HEK293 (cell line): ENCODE measurements at regions not wholly inside any gene's neighbourhood (a gene's known extent, or its start where the extent isn't known, plus 50 kb on each side); places are given as distances from the start of the nearest gene placed in this dataset.

Experiments used
- CTCF ChIA-PET: fragments of 350-600 bp; formaldehyde crosslinking; extraction: SDS; loops from one replicate; lab custom pipeline; 2021; ENCODE audit warnings: antibody characterized with exemption; lab: Yijun Ruan, JAX
- POLR2A ChIA-PET: fragments of 300-600 bp; formaldehyde crosslinking; extraction: SDS; loops from one replicate; lab custom pipeline; 2020; ENCODE audit warnings: antibody characterized with exemption, inconsistent platforms; lab: Yijun Ruan, JAX
- H3K27ac ChIP-seq: fragments of 200-500 bp; sonication (Bioruptor generic); 2 replicates; pipeline ENCODE4 v1.5.1; 2014; ENCODE audit warnings: low read depth, low read length, control low read depth, inconsistent platforms; ENCODE audit errors: extremely low read depth
- H3K36me3 ChIP-seq, 2 experiments: fragments of 200-500 bp in 1 of 2; sonication (Bioruptor generic) in 1 of 2; 1 replicate in 1 of 2; 2 replicates in 1 of 2; pipeline ENCODE4 v1.5.1; 2014 to 2017; ENCODE audit warnings: inconsistent platforms in 2 of 2, low read length in 2 of 2; ENCODE audit not compliant: control insufficient read depth in 2 of 2, insufficient read depth in 1 of 2
- H3K4me1 ChIP-seq: fragments of 200-500 bp; sonication (Bioruptor generic); 2 replicates; pipeline ENCODE4 v1.5.1; 2014; ENCODE audit warnings: mild to moderate bottlenecking, low read length, inconsistent platforms; ENCODE audit not compliant: control insufficient read depth, insufficient read depth
- H3K4me3 ChIP-seq: 2 replicates; pipeline ENCODE4 v1.5.1; 2011; ENCODE audit warnings: low read depth, mild to moderate bottlenecking, control low read depth, low read length, moderate library complexity
- H3K9me3 ChIP-seq: fragments of 200-500 bp; sonication (Bioruptor generic); 2 replicates; pipeline ENCODE4 v1.5.1; 2014; ENCODE audit warnings: low read depth, low read length, inconsistent platforms; ENCODE audit not compliant: control insufficient read depth, insufficient read depth
- IKZF3 ChIP-seq: fragments of 450-650 bp; IDR thresholded peaks from 2 replicates; pipeline ENCODE4 v1.5.0; 2018; ENCODE audit warnings: missing biosample characterization, mild to moderate bottlenecking, missing genetic modification characterization, moderate library complexity
- PRDM1 ChIP-seq: fragments of 450-650 bp; formaldehyde crosslinking; IDR thresholded peaks from 2 replicates; pipeline ENCODE4; 2016; ENCODE audit warnings: missing biosample characterization, missing genetic modification characterization
- WT1 ChIP-seq: fragments of 450-650 bp; formaldehyde crosslinking; IDR thresholded peaks from 2 replicates; pipeline ENCODE4 v1.5.1; 2016; ENCODE audit warnings: missing biosample characterization, missing genetic modification characterization
- YY1 ChIP-seq: fragments of 450-650 bp; formaldehyde crosslinking; IDR thresholded peaks from 2 replicates; pipeline ENCODE4 v1.5.1; 2018; ENCODE audit warnings: missing biosample characterization, missing genetic modification characterization
- ZBTB8A ChIP-seq: fragments of 450-650 bp; formaldehyde crosslinking; IDR thresholded peaks from 2 replicates; pipeline ENCODE4 v1.5.1; 2016; ENCODE audit warnings: missing biosample characterization, missing genetic modification characterization
- ZNF10 ChIP-seq: fragments of 450-650 bp; formaldehyde crosslinking; IDR thresholded peaks from 2 replicates; pipeline ENCODE4 v1.5.1; 2017; ENCODE audit warnings: missing biosample characterization, missing genetic modification characterization
- ZNF214 ChIP-seq: fragments of 450-650 bp; formaldehyde crosslinking; IDR thresholded peaks from 2 replicates; pipeline ENCODE4 v1.5.1; 2017; ENCODE audit warnings: missing biosample characterization, mild to moderate bottlenecking, missing genetic modification characterization, borderline replicate concordance
- ZNF266 ChIP-seq: fragments of 450-650 bp; formaldehyde crosslinking; IDR thresholded peaks from 2 replicates; pipeline ENCODE4 v1.5.1; 2016; ENCODE audit warnings: missing biosample characterization, missing genetic modification characterization, low read depth
- ZNF324 ChIP-seq: fragments of 450-650 bp; formaldehyde crosslinking; IDR thresholded peaks from 2 replicates; pipeline ENCODE4 v1.5.1; 2016; ENCODE audit warnings: missing biosample characterization, missing genetic modification characterization
- ZNF394 ChIP-seq: fragments of 450-650 bp; formaldehyde crosslinking; IDR thresholded peaks from 2 replicates; pipeline ENCODE4 v1.5.1; 2016; ENCODE audit warnings: missing biosample characterization, missing genetic modification characterization, mild to moderate bottlenecking, moderate library complexity, borderline replicate concordance
- ZNF48 ChIP-seq: fragments of 450-650 bp; formaldehyde crosslinking; IDR thresholded peaks from 2 replicates; pipeline ENCODE4 v1.5.1; 2016; ENCODE audit warnings: missing biosample characterization, missing genetic modification characterization
- ZNF558 ChIP-seq: fragments of 450-650 bp; formaldehyde crosslinking; IDR thresholded peaks from 2 replicates; pipeline ENCODE4 v1.5.1; 2016; ENCODE audit warnings: missing biosample characterization, missing genetic modification characterization
- ZNF785 ChIP-seq: fragments of 450-650 bp; formaldehyde crosslinking; IDR thresholded peaks from 2 replicates; pipeline ENCODE4 v1.5.1; 2016; ENCODE audit warnings: missing biosample characterization, missing genetic modification characterization
- TF ChIP-seq, protein P1 (sequence below): fragments of 450-650 bp; formaldehyde crosslinking; IDR thresholded peaks from 2 replicates; pipeline ENCODE4 v1.5.1; 2016; ENCODE audit warnings: missing biosample characterization, missing genetic modification characterization
- TF ChIP-seq, protein P2 (sequence below): fragments of 450-650 bp; formaldehyde crosslinking; IDR thresholded peaks from 2 replicates; pipeline ENCODE4 v1.5.1; 2016; ENCODE audit warnings: missing biosample characterization, missing genetic modification characterization
- TF ChIP-seq, protein P3 (sequence below): fragments of 450-650 bp; formaldehyde crosslinking; IDR thresholded peaks from 2 replicates; pipeline ENCODE4 v1.5.1; 2016; ENCODE audit warnings: missing biosample characterization, missing genetic modification characterization
- TF ChIP-seq, protein P4 (sequence below): fragments of 450-650 bp; formaldehyde crosslinking; IDR thresholded peaks from 2 replicates; pipeline ENCODE4 v1.5.1; 2016; ENCODE audit warnings: missing biosample characterization, missing genetic modification characterization
- TF ChIP-seq, protein P5 (sequence below): fragments of 450-650 bp; formaldehyde crosslinking; IDR thresholded peaks from 2 replicates; pipeline ENCODE4 v1.5.1; 2017; ENCODE audit warnings: missing biosample characterization, missing genetic modification characterization
- TF ChIP-seq, protein P6 (sequence below): fragments of 450-650 bp; formaldehyde crosslinking; IDR thresholded peaks from 2 replicates; pipeline ENCODE4 v1.5.1; 2016; ENCODE audit warnings: missing biosample characterization, missing genetic modification characterization

DNA sequence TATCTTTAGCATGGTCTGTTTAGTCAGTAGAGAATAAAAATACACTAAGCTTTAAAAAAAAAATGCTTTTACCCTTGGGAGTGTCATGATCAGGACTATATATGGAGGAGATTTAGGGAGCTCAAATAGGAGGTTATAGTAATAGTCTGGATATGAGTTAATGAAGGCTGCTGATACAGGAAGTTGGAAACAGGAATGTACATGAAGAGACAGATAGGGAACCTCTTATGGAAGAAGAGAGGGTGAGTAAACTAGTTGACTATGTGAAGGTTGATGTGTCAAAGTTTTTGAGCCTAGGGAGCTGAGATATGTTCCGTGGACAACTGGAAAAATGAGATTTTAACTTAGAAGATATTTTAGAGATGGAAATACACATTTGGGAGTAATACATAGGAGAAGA, 472.0 kb upstream of the FZD8 start:
- Histone ChIP-seq H3K27ac (no peak overlapping the region), H3K9me3 (no peaks in the 10 kb centered on the region), H3K36me3 (no peaks in the 10 kb centered on the region), H3K4me3 (no peak overlapping the region)
- CTCF ChIA-PET: no interaction called here
- no peak for TF ChIP-seq ZNF48 (tag by site-specific recombination)
- TF ChIP-seq, protein P1, sequence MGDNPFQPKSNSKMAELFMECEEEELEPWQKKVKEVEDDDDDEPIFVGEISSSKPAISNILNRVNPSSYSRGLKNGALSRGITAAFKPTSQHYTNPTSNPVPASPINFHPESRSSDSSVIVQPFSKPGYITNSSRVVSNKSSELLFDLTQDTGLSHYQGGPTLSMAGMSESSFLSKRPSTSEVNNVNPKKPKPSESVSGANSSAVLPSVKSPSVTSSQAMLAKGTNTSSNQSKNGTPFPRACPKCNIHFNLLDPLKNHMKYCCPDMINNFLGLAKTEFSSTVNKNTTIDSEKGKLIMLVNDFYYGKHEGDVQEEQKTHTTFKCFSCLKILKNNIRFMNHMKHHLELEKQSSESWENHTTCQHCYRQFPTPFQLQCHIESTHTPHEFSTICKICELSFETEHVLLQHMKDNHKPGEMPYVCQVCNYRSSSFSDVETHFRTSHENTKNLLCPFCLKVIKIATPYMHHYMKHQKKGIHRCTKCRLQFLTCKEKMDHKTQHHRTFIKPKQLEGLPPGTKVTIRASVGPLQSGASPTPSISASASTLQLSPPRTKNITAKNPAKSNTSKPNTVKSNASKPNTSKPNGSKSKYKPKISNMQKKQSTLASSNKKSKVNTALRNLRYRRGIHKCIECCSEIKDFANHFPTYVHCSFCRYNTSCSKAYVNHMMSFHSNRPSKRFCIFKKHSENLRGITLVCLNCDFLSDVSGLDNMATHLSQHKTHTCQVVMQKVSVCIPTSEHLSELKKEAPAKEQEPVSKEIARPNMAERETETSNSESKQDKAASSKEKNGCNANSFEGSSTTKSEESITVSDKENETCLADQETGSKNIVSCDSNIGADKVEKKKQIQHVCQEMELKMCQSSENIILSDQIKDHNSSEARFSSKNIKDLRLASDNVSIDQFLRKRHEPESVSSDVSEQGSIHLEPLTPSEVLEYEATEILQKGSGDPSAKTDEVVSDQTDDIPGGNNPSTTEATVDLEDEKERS (tag by site-specific recombination): no peak
- TF ChIP-seq ZNF324 (tag by site-specific recombination): no peak
- no peak for TF ChIP-seq YY1
- TF ChIP-seq, protein P2, sequence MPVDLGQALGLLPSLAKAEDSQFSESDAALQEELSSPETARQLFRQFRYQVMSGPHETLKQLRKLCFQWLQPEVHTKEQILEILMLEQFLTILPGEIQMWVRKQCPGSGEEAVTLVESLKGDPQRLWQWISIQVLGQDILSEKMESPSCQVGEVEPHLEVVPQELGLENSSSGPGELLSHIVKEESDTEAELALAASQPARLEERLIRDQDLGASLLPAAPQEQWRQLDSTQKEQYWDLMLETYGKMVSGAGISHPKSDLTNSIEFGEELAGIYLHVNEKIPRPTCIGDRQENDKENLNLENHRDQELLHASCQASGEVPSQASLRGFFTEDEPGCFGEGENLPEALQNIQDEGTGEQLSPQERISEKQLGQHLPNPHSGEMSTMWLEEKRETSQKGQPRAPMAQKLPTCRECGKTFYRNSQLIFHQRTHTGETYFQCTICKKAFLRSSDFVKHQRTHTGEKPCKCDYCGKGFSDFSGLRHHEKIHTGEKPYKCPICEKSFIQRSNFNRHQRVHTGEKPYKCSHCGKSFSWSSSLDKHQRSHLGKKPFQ (tag by site-specific recombination): no peak
- no peak for TF ChIP-seq ZNF558 (tag by site-specific recombination)
- no peak for TF ChIP-seq WT1
- TF ChIP-seq ZNF785: no peak
- no peak for TF ChIP-seq ZBTB8A (tag by site-specific recombination)
- no peak for TF ChIP-seq ZNF214 (tag by site-specific recombination)
- TF ChIP-seq, protein P3, sequence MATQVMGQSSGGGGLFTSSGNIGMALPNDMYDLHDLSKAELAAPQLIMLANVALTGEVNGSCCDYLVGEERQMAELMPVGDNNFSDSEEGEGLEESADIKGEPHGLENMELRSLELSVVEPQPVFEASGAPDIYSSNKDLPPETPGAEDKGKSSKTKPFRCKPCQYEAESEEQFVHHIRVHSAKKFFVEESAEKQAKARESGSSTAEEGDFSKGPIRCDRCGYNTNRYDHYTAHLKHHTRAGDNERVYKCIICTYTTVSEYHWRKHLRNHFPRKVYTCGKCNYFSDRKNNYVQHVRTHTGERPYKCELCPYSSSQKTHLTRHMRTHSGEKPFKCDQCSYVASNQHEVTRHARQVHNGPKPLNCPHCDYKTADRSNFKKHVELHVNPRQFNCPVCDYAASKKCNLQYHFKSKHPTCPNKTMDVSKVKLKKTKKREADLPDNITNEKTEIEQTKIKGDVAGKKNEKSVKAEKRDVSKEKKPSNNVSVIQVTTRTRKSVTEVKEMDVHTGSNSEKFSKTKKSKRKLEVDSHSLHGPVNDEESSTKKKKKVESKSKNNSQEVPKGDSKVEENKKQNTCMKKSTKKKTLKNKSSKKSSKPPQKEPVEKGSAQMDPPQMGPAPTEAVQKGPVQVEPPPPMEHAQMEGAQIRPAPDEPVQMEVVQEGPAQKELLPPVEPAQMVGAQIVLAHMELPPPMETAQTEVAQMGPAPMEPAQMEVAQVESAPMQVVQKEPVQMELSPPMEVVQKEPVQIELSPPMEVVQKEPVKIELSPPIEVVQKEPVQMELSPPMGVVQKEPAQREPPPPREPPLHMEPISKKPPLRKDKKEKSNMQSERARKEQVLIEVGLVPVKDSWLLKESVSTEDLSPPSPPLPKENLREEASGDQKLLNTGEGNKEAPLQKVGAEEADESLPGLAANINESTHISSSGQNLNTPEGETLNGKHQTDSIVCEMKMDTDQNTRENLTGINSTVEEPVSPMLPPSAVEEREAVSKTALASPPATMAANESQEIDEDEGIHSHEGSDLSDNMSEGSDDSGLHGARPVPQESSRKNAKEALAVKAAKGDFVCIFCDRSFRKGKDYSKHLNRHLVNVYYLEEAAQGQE (tag by site-specific recombination): no peak
- TF ChIP-seq ZNF10 (tag by site-specific recombination): no peak
- TF ChIP-seq, protein P4, sequence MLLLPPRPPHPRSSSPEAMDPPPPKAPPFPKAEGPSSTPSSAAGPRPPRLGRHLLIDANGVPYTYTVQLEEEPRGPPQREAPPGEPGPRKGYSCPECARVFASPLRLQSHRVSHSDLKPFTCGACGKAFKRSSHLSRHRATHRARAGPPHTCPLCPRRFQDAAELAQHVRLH (tag by site-specific recombination): no peak
- TF ChIP-seq PRDM1 (tag by site-specific recombination): no peak
- no peak for TF ChIP-seq IKZF3
- no peak for TF ChIP-seq ZNF266
- no peak for TF ChIP-seq ZNF394 (tag by site-specific recombination)
- TF ChIP-seq, protein P5, sequence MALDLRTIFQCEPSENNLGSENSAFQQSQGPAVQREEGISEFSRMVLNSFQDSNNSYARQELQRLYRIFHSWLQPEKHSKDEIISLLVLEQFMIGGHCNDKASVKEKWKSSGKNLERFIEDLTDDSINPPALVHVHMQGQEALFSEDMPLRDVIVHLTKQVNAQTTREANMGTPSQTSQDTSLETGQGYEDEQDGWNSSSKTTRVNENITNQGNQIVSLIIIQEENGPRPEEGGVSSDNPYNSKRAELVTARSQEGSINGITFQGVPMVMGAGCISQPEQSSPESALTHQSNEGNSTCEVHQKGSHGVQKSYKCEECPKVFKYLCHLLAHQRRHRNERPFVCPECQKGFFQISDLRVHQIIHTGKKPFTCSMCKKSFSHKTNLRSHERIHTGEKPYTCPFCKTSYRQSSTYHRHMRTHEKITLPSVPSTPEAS (tag by site-specific recombination): no peak
- TF ChIP-seq, protein P6, sequence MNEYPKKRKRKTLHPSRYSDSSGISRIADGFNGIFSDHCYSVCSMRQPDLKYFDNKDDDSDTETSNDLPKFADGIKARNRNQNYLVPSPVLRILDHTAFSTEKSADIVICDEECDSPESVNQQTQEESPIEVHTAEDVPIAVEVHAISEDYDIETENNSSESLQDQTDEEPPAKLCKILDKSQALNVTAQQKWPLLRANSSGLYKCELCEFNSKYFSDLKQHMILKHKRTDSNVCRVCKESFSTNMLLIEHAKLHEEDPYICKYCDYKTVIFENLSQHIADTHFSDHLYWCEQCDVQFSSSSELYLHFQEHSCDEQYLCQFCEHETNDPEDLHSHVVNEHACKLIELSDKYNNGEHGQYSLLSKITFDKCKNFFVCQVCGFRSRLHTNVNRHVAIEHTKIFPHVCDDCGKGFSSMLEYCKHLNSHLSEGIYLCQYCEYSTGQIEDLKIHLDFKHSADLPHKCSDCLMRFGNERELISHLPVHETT (tag by site-specific recombination): no peak
- TF ChIP-seq, all 188 proteins: peak for 0
- POLR2A ChIA-PET: no interaction called here
- H3K4me1 ChIP-seq: peaks cover 4% of the 10 kb centered on the region
